HG03095 (cell line): ENCODE measurements at regions not wholly inside any gene's neighbourhood (a gene's known extent, or its start where the extent isn't known, plus 50 kb on each side); places are given as distances from the start of the nearest gene placed in this dataset.
"Not testable (repeated sequence)": the region's sequence is repeated elsewhere in the genome, so short reads cannot be mapped to it uniquely, and the experiment has no call there.

Source experiments
- ATAC-seq: cut with Tn5 transposase; IDR thresholded peaks from one replicate; pipeline ENCODE4 v1.9.1; 2021; ENCODE audit warnings: moderate library complexity; ENCODE audit not compliant: unreplicated experiment

DNA sequence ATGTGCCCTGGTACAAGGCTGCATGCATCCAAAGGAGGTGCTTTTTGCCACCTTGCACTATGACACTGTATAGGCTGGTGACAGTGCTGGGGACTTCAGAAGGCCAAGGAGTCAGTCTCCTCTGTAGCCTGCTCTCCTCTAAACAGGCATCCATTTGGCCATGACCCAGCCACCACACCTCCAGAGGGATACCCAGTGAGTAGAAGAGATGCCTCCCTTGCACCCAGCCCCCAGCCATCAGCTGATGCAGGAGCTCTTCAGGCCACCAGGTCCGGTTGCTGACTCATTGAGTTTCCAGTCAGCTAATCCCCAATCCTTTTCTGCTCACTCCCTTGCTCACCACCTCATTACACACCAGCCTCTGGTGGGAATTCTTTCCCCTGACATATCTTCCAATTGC is 99.8 kb downstream of the PJA1 start:
- ATAC-seq = no peak

- no peak for ATAC-seq
These were observed 101.8 kb downstream of the PJA1 start for GRCh38 chrX:69063486-69063885.

- no peak for ATAC-seq
These were observed 102.8 kb downstream of the PJA1 start for GRCh38 chrX:69062493-69062892.

DNA sequence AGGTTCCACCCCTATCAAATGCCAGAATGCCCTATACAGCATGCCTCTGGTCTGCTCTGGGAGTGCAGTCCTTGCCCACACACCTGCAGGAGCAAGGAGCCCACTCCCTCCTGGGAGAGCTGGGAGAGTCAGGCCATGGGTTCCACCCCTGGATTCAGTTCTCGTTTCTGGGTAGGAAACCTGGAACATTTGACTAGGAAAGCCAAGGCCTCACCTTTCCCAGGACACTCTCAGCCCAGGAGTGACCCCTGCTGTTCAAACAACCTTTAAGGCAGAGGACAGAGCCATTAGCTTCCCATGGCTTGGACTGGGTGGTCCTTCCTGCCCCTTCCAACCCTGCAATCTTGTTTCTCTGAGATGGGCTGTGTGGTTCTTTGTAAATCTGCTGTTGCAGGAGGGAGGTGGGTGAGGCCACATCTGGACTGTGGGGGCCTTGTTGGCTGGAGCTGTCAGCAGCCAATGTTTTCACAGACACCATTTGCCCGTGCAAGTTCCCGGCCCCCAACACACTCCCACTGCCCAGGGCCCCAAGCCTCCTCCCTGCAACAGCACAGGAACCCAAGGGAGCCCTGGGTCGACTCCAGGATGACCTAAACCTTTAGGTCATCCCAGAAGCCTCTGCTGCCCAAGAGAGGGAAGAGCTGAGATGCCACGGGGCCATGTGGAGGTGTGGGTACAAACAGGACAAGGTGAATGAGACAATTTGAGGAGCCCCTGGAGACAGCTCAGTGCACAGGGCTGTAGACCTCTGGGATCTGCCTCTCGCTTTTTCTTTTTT is 104.4 kb downstream of the PJA1 start:
- no peak for ATAC-seq

DNA sequence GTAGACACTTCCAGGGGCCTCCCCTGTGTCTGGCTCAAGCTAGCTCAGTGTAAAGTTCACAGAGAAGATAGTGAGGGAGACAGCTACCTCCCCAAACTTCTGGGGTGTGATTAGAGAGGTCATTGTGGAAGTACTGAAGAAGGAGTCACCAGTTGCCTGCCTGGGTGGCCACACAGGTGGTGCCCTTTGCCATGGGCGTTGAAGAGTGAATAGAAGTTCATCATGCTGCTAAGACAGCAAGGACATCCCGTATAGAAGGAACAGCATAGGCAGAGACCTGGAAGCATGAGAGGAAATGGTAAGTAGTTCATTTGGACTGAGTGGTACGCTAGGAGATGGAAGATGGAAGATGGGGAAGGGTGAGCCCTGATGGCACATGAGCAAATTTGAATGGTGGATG is 110.1 kb downstream of the PJA1 start:
- no peak for ATAC-seq

DNA sequence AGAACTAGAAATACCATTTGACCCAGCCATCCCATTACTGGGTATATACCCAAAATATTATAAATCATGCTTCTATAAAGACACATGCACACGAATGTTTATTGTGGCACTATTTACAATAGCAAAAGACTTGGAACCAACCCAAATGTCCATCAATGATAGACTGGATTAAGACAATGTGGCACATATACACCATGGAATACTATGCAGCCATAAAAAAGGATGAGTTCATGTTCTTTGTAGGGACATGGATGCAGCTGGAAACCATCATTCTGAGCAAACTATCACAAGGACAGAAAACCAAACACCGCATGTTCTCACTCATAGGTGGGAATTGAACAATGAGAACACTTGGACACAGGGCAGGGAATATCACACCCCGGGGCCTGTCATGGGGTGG is 110.8 kb downstream of the PJA1 start:
- not testable (repeated sequence) for ATAC-seq

- no peak for ATAC-seq
These were observed 113.4 kb downstream of the PJA1 start for GRCh38 chrX:69051901-69052300.

- no peak for ATAC-seq
These were observed 115.0 kb downstream of the PJA1 start for GRCh38 chrX:69050051-69050765.

DNA sequence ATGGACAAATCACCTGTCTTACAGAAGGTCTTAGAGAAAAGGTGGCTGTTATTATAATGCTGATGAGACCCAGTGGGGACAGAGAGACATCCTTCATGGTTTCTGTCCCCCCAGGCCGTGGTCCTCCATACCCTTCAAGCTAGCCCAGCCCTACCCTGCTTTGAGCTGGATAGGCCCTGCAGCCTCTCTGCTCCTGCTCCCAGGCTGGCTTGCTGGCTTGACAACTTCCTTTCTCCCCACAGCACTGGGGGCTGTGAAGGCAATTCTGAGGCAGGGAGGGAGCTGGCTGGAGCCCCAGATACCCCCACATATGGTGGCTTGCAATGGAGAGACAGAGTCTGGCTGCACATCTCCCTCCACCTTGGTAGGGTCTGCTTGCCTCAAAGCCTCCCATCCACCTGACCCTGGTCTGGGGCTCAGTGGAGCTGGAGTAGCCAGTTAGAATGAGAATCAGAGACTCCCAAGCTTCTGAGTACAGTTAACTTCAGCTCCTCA is 118.2 kb downstream of the PJA1 start:
- no peak for ATAC-seq

DNA sequence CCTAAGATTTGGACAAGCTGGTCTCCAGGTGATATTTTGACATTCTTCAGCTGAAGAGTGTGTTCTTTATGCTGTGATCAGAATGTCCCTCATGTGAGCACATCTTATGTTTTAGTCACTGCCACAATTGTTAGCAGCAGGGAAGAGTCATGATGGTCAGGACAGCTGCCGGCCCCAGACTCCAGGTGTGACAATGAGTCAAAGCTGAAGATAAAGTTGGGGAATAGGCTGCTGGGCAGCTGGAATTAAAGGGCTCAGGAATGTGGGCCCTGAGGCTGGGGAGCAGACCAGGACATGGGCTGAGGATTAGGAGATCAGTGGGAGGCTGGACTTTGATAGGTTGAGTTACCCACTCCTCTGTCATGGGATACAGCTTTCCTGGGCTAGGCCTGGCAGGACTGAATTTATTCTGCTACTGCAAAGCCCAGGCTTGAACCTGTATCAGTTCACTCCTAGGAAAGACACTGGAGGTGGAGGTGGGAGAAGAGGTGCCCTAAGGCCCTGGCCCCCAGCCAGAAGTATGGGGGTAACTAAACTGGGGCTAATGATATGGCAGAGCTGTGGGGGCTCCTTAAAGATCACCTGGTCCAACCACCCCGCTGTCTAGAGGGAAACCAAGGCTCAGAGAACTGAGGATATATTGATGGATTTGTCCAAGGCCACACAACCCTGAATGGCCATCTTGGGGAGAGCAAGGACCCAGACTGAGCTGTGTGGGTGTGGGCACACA is 119.5 kb downstream of the PJA1 start:
- ATAC-seq = no peak

GRCh38 chrX:69038816-69039215 is 126.4 kb downstream of the PJA1 start:
- ATAC-seq = no peak

DNA sequence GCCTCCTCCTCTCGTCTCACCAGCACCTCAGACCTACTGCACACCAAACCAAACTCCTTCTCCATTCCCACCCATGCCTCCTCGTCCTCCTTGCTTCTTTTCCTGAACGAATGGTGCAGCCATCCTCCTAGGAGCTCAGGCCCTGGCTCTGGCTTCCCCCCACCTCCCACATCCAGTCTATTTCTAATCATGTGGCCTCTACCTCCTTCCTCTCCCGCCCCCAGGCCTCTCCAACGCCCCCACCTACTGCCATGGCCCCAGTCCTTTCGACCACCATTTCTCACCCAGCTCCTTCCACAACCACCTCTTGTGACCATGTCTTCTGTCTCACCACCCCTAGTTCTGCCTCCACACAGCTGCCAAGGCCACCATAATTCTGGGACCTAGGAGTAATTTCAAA is 127.1 kb downstream of the PJA1 start:
- ATAC-seq = no peak

GRCh38 chrX:69037786-69038185 is 127.5 kb downstream of the PJA1 start:
- ATAC-seq = no peak

- ATAC-seq = no peak
These were observed 128.3 kb downstream of the PJA1 start for GRCh38 chrX:69036674-69037573.

- no peak for ATAC-seq
These were observed 130.8 kb downstream of the PJA1 start for GRCh38 chrX:69034451-69034850.

DNA sequence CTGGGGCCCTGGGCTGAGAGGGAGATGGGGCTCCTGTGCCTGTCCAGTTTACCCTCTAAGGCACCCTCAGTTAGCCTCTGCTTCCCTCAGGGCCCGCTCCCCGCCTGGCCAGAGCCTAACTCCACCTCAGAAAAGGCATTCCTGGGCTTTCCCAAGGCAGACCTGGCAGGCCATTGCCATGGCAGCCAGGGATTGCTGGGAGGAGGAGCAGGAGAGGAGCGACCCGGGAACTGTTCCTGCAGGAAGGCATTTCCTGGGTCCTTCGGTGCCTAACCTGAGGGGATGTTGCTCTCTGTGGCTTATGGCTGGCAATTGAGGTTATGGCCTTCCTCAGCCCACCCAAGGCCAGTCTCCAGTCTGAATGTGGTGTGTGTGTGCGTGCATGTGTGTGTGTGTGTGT is 131.3 kb downstream of the PJA1 start:
- ATAC-seq = no peak

- ATAC-seq = no peak
These were observed 132.7 kb downstream of the PJA1 start for GRCh38 chrX:69032601-69033000.

GRCh38 chrX:69031971-69032391 is 133.3 kb downstream of the PJA1 start:
- no peak for ATAC-seq

- ATAC-seq = no peak
These were observed 134.1 kb downstream of the PJA1 start for GRCh38 chrX:69031181-69031580.

GRCh38 chrX:69029771-69030170 is 135.5 kb downstream of the PJA1 start:
- ATAC-seq = no peak

GRCh38 chrX:69028761-69029120 is 136.5 kb downstream of the PJA1 start:
- ATAC-seq = peak; percentile 1
